Caco-2 (cell line): ENCODE measurements at regions not wholly inside any gene's neighbourhood (a gene's known extent, or its start where the extent isn't known, plus 50 kb on each side); places are given as distances from the start of the nearest gene placed in this dataset.

Source experiments
- BruUV-seq: library from RNA; stranded (reverse); fragments of 400-500 nt; replicated peaks from 2 replicates; lab custom pipeline; 2021; lab: Mats Ljungman, UMichigan
- CTCF ChIA-PET: fragments of 300-600 bp; sonication (Branson Sonifier 250); formaldehyde crosslinking; loops from one replicate; lab custom pipeline; 2022; ENCODE audit warnings: antibody characterized with exemption; lab: Charles Lee
- POLR2A ChIA-PET: fragments of 300-600 bp; sonication (Branson Sonifier 250); formaldehyde crosslinking; loops from one replicate; lab custom pipeline; 2022; ENCODE audit warnings: antibody characterized with exemption; lab: Charles Lee
- DNase-seq, 2 experiments: peaks; one replicate each; pipeline versions ENCODE4 v3.0.0 to v3.0.0-alpha.2; 2020 to 2022
- H3K27me3 ChIP-seq: replicated peaks from 2 replicates; pipeline ENCODE4 v1.6.0; 2011; ENCODE audit warnings: low read length; ENCODE audit not compliant: control insufficient read depth, insufficient read depth
- H3K36me3 ChIP-seq: 2 replicates; pipeline ENCODE4 v1.5.1; 2011; ENCODE audit warnings: low read length; ENCODE audit not compliant: control insufficient read depth, insufficient read depth
- H3K4me1 ChIP-seq: fragments of 250-450 bp; sonication (Bioruptor Pico); 2 replicates; pipeline ENCODE4 v1.5.1; 2020; ENCODE audit warnings: mild to moderate bottlenecking
- H3K4me3 ChIP-seq: 2 replicates; pipeline ENCODE4 v1.5.1; 2011; ENCODE audit warnings: low read depth, mild to moderate bottlenecking, control low read depth, low read length
- H3K9me3 ChIP-seq: fragments of 250-450 bp; sonication (Bioruptor Pico); 2 replicates; pipeline ENCODE4 v1.5.1; 2020; ENCODE audit warnings: mild to moderate bottlenecking, moderate library complexity
- H3K27ac Mint-ChIP-seq: one replicate; pipeline ENCODE4 v1.8.0; 2022; ENCODE audit warnings: mixed read lengths; ENCODE audit not compliant: unreplicated experiment
- H3K27me3 Mint-ChIP-seq: one replicate; pipeline ENCODE4 v1.8.0; 2022; ENCODE audit warnings: mixed read lengths; ENCODE audit not compliant: insufficient read depth, unreplicated experiment
- H3K36me3 Mint-ChIP-seq: one replicate; pipeline ENCODE4 v1.8.0; 2022; ENCODE audit warnings: mild to moderate bottlenecking, mixed read lengths; ENCODE audit not compliant: insufficient read depth, unreplicated experiment
- H3K4me1 Mint-ChIP-seq: one replicate; pipeline ENCODE4 v1.8.0; 2022; ENCODE audit warnings: low read depth, mixed read lengths; ENCODE audit not compliant: unreplicated experiment
- H3K4me3 Mint-ChIP-seq: one replicate; pipeline ENCODE4 v1.8.0; 2022; ENCODE audit warnings: mild to moderate bottlenecking, moderate library complexity, mixed read lengths; ENCODE audit not compliant: unreplicated experiment
- H3K9me3 Mint-ChIP-seq: one replicate; pipeline ENCODE4 v1.8.0; 2022; ENCODE audit warnings: mixed read lengths; ENCODE audit not compliant: unreplicated experiment
- intact Hi-C: fragments of 100-400 bp; cut with micrococcal nuclease; formaldehyde crosslinking; loops from one replicate; pipeline ENCODE4 v1.10.0; 2022; ENCODE audit not compliant: unreplicated experiment
- TF ChIP-seq, protein P1 (sequence below), 2 experiments: fragments of 200-600 bp in 1 of 2; IDR thresholded peaks; 1 replicate in 1 of 2; 2 replicates in 1 of 2; pipeline versions ENCODE4 v1.5.1 to v1.8.0; 2011 to 2022; ENCODE audit warnings: antibody characterized with exemption in 1 of 2, control low read depth in 1 of 2, inconsistent platforms in 1 of 2, low read depth in 1 of 2, low read length in 1 of 2, mild to moderate bottlenecking in 1 of 2, moderate library complexity in 1 of 2; ENCODE audit not compliant: insufficient read depth in 1 of 2, severe bottlenecking in 1 of 2, unreplicated experiment in 1 of 2

GRCh38 chr4:126794363-126794762, 838.4 kb upstream of the INTU start:
- H3K4me1 Mint-ChIP-seq = no peaks in the 10 kb centered on the region
- Histone ChIP-seq H3K27me3 (no peaks in the 10 kb centered on the region), H3K4me3 (no peak overlapping the region), H3K36me3 (no peaks in the 10 kb centered on the region), H3K9me3 (no peaks in the 10 kb centered on the region), H3K4me1 (no peaks in the 10 kb centered on the region)
- H3K27me3 Mint-ChIP-seq = no peaks in the 10 kb centered on the region
- intact Hi-C loops = no loop called here
- no peaks in the 10 kb centered on the region for H3K36me3 Mint-ChIP-seq
- POLR2A ChIA-PET = no interaction called here
- TF ChIP-seq, protein P1, sequence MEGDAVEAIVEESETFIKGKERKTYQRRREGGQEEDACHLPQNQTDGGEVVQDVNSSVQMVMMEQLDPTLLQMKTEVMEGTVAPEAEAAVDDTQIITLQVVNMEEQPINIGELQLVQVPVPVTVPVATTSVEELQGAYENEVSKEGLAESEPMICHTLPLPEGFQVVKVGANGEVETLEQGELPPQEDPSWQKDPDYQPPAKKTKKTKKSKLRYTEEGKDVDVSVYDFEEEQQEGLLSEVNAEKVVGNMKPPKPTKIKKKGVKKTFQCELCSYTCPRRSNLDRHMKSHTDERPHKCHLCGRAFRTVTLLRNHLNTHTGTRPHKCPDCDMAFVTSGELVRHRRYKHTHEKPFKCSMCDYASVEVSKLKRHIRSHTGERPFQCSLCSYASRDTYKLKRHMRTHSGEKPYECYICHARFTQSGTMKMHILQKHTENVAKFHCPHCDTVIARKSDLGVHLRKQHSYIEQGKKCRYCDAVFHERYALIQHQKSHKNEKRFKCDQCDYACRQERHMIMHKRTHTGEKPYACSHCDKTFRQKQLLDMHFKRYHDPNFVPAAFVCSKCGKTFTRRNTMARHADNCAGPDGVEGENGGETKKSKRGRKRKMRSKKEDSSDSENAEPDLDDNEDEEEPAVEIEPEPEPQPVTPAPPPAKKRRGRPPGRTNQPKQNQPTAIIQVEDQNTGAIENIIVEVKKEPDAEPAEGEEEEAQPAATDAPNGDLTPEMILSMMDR (IDR thresholded peaks at IDR 0.05; ENCODE audit: insufficient read depth in 1 of 2, low read depth in 1 of 2, low read length in 1 of 2, severe bottlenecking in 1 of 2, unreplicated experiment in 1 of 2) = no peak
- CTCF ChIA-PET = no interaction called here
- DNase-seq = no peak
- no peak overlapping the region for H3K4me3 Mint-ChIP-seq
- no peak overlapping the region for H3K27ac Mint-ChIP-seq
- H3K9me3 Mint-ChIP-seq = no peaks in the 10 kb centered on the region
- no TSS peak for BruUV-seq

DNA sequence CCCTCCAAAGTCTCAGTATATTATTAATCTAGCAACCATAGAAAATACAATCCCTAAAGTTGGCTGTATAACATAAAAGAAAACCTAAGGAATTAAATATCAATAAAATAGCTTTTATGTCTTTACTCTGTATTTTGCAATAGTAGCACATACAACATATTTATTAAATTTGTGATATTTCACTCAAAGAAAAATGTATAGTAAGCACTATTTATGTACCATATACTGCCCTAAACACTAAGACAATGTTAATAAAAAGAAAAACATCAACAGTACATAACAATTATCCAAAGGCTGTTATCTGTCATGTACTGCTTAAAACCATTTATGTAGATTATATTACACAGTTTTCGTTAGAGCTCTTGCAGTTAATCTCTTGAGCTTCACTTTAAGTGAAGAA, 834.5 kb upstream of the INTU start:
- POLR2A ChIA-PET = no interaction called here
- no peak for DNase-seq
- no peak overlapping the region for H3K4me3 ChIP-seq
- no peaks in the 10 kb centered on the region for H3K4me1 Mint-ChIP-seq
- no peaks in the 10 kb centered on the region for H3K27me3 Mint-ChIP-seq
- no peak overlapping the region for H3K27ac Mint-ChIP-seq
- no peaks in the 10 kb centered on the region for H3K9me3 Mint-ChIP-seq
- no peaks in the 10 kb centered on the region for H3K4me1 ChIP-seq
- no peaks in the 10 kb centered on the region for H3K36me3 ChIP-seq
- no peaks in the 10 kb centered on the region for H3K36me3 Mint-ChIP-seq
- no peaks in the 10 kb centered on the region for H3K9me3 ChIP-seq
- CTCF ChIA-PET = no interaction called here
- TF ChIP-seq, protein P1 (IDR thresholded peaks at IDR 0.05; ENCODE audit: insufficient read depth in 1 of 2, low read depth in 1 of 2, low read length in 1 of 2, severe bottlenecking in 1 of 2, unreplicated experiment in 1 of 2) = no peak
- no peaks in the 10 kb centered on the region for H3K27me3 ChIP-seq
- no peak overlapping the region for H3K4me3 Mint-ChIP-seq
- no TSS peak for BruUV-seq
- intact Hi-C loops = no loop called here

DNA sequence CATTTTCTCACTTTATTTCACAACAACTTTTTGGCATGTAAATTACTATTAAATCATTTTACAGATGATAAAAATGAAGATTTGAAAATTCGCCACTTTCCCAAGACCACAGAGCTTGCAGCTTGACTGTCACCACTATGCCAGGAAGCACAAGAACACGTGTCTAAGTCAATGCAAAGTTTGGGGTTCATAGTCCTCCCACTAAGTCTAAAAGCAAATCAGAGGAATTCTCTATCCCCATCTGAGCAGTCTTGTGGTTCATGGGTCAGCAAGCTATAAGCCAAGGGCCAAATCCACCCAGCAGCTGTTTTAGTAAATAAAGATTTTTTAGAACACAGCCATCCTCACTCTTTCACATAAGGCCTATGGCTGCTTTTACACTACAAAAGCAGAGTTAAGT, 833.3 kb upstream of the INTU start:
- TF ChIP-seq, protein P1 (IDR thresholded peaks at IDR 0.05; ENCODE audit: insufficient read depth in 1 of 2, low read depth in 1 of 2, low read length in 1 of 2, severe bottlenecking in 1 of 2, unreplicated experiment in 1 of 2) = no peak
- no peaks in the 10 kb centered on the region for H3K27me3 ChIP-seq
- no TSS peak for BruUV-seq
- Mint-ChIP-seq H3K27me3 (no peaks in the 10 kb centered on the region), H3K27ac (no peak overlapping the region), H3K4me1 (no peaks in the 10 kb centered on the region), H3K4me3 (no peak overlapping the region), H3K36me3 (no peaks in the 10 kb centered on the region), H3K9me3 (no peaks in the 10 kb centered on the region)
- ChIA-PET CTCF (no interaction called here), POLR2A (no interaction called here)
- no peak for DNase-seq
- H3K4me1 ChIP-seq = no peaks in the 10 kb centered on the region
- no peaks in the 10 kb centered on the region for H3K9me3 ChIP-seq
- H3K36me3 ChIP-seq = no peaks in the 10 kb centered on the region
- intact Hi-C loops = no loop called here
- H3K4me3 ChIP-seq = no peak overlapping the region
